NCI-H460 (cell line): ENCODE measurements at regions not wholly inside any gene's neighbourhood (a gene's known extent, or its start where the extent isn't known, plus 50 kb on each side); places are given as distances from the start of the nearest gene placed in this dataset.
"Not testable (repeated sequence)": the region's sequence is repeated elsewhere in the genome, so short reads cannot be mapped to it uniquely, and the experiment has no call there.

ENCODE experiments used
- DNase-seq: peaks from one replicate; pipeline ENCODE4 v3.0.0-alpha.2; 2016; ENCODE audit warnings: low read depth; ENCODE audit errors: extremely low read depth

DNA sequence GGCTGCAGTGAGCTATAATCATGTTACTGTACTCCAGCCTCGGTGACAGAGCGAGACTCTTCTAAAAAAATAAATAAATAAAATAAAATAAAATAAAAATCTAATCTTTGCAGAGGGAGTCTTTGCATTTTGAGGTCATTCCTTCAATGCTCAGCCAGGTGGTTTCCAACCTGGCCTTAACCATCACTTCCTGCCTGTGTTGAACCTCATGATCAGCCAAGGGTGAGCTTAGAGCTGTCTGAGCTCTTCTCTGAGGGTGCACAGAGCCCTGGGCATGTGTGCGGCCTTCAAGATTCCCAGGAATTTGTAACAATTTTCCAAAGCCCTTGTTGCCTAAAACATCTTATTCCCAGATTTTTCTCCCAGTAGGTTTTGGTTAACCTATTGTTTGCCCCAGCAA lies 94.3 kb downstream of the KCNJ12 start:
- not testable (repeated sequence) for DNase-seq

DNA sequence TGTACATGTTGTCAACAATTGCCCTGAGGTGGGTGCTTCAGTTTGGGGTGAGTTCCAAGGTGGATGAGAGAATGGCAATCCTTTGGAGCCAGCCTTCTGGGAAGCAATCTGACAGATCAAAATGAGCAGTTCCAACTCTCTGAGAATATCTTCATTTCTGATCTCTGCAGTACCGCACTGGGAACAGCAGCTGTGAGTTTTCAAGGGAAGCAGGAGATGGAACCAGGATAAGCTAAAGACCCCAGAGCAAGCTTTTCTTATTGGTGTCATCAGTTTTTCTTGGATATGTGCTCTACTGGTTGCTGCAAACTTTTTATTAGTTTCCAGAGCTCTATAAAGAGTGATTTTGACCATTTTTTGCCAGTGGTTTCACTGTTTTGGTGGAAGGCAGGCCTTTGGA lies 94.7 kb downstream of the KCNJ12 start:
- DNase-seq = no peak

GRCh38 chr17:21474815-21475214 lies 98.7 kb downstream of the KCNJ12 start:
- no peak for DNase-seq

GRCh38 chr17:21475571-21475970 lies 99.4 kb downstream of the KCNJ12 start:
- no peak for DNase-seq

- no peak for DNase-seq
Observed at GRCh38 chr17:21476867-21477266, 100.7 kb downstream of the KCNJ12 start.

- no peak for DNase-seq
Observed at GRCh38 chr17:21482189-21482865, 106.2 kb downstream of the KCNJ12 start.

- not testable (repeated sequence) for DNase-seq
Observed at GRCh38 chr17:21488043-21488442, 111.9 kb downstream of the KCNJ12 start.

GRCh38 chr17:21493993-21494392 lies 117.8 kb downstream of the KCNJ12 start:
- DNase-seq = no peak

DNA sequence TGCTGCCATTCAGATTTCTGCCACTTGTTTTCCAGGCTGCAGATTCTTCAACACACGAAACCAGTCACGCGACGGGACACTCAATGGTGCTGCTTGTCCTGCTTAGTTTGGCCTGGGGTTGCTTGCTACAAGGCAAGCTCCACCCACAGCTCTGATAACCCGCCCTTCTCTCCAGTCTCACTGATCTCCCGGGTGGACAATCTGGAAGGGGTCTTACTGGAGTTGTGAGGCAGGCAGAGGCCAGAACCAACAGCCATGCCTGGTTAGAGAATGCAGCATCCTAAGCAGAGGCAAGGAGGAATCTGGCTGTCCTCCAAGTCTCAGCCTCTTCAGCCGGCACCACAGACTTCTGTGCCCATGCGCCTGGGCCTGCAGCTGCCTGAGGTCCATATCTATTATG lies 119.1 kb downstream of the KCNJ12 start:
- DNase-seq = no peak

DNA sequence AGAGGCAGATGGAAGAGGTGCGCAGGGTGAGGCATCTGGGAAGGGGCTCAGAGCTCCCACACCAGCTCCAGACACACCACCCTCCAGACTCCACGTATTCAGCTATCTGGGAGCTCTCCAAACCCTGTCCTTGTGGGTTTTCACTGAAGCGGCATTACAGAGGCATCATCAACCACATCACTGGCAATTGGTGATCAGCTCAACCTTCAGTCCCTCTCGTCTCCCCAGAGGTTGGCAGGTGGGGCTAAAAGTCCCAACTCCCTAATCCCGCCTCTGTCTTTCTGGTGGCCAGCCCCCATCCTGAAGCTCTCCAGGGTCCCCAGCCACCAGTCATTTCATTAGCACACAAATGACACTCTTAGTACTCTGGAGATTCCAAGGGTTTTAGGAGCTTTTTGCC lies 123.9 kb downstream of the KCNJ12 start:
- no peak for DNase-seq

GRCh38 chr17:21501927-21502700 lies 126.0 kb downstream of the KCNJ12 start:
- DNase-seq = not testable (repeated sequence)

GRCh38 chr17:21505819-21506815 lies 130.0 kb downstream of the KCNJ12 start:
- no peak for DNase-seq

GRCh38 chr17:21507806-21508205 lies 131.6 kb downstream of the KCNJ12 start:
- DNase-seq = not testable (repeated sequence)

GRCh38 chr17:21508211-21508610 lies 132.1 kb downstream of the KCNJ12 start:
- DNase-seq = no peak

DNA sequence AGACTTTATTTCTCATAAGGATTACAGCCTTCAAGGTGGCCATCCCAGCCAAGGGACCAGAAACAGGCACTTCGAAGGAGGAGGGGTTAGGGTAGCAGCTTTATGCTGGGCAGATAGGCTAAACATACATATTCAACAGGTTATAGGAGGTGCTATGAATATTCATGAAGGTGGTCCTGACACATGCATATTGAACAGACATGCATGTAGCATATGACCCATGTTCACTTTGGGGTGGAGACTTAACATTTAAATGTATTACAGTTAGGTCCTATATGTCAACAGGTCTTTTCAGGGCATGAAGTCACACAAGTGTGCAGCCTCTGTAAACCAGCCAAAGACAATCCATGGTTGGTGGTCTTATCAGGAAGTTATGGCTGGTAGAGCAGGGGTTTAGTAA lies 133.2 kb downstream of the KCNJ12 start:
- DNase-seq = not testable (repeated sequence)

- DNase-seq = no peak
Observed at GRCh38 chr17:21510686-21511362, 134.7 kb downstream of the KCNJ12 start.

GRCh38 chr17:21511363-21512195 lies 135.4 kb downstream of the KCNJ12 start:
- peak; percentile 76 for DNase-seq

DNA sequence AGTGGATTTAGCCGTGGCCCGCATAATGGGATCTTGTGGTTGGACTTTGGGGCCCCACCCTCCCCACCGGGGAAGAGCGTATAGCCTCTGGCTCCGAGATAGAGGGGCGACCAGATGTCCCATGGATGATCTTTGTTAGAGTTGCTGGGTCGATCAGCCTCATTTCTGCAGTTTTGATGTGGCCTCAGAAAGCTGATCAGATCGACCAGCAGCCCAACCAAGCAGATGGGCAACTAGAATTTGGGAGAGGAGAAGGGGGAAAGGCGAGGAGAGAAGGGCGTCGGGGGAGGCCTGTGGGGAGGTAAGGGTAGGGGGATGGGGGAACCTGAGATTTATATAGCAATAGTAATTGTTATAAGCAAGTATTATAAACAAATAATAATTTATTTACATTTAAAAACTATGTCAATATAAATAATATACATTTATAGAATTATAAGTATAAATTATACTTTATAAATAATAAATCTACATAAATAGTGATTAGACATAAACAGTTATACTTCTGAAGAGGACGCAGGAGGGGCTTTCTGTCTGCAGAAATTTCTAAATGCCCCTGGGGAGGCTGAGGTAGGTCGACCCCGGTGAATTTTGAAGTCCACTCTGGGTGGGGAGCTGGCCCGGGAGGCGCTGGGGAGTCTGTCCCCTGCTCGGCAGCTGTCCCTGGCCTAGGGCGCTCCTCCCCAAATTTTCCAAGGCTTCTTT lies 136.3 kb downstream of the KCNJ12 start:
- DNase-seq = no peak

GRCh38 chr17:21513012-21513570 lies 136.9 kb downstream of the KCNJ12 start:
- peak; percentile 69 for DNase-seq
